ENCODE measurements at regions not wholly inside any gene's neighbourhood (a gene's known extent, or its start where the extent isn't known, plus 50 kb on each side); places are given as distances from the start of the nearest gene placed in this dataset.
"Not testable (repeated sequence)": the region's sequence is repeated elsewhere in the genome, so short reads cannot be mapped to it uniquely, and the experiment has no call there.

DNA sequence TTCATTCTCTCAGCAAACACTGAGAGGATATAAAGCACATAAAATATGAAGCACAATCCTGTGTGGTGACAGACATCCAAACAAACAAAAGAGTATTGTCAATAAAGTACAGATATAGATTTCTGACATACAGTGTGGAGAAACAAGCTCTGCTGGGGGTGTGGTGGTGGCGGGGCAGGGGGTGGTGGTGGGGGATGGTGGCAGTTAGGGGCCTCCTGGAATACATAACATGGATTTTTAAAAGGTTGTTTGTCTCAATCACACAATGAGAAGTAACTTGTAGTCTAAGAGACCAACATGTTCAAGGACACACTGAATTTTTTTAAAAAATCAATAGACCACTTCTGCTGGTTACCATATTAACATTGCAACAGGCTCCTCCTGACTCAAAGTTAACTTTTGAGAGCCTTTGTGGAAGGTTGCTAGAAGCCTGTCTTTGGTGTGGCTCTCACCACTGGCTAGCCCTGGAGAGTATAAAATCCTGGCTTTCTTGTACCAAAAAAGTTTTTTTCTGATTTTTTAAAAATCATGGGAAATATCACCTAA lies 1197.4 kb downstream of the SUCLG1 start:
- no peak for DNase-seq (ENCODE audit: low spot score)

DNA sequence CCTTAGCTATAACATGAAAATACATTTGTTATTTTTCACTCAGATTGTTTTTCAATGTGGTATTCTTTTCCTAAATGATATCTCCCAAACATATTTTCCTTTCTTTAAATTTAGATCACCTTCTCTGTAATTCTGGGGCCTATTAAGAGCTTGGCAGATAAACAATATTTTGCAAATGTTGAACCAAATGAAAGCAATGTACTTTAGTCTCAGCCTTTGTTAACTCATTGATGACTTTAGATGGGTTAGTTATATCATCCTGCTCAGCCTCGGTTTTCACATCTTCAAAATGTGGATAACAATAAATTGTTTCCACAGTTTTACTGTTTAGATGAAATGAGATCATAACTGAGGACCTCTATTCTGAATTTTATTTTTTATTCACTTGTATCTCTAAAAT lies 1205.2 kb downstream of the SUCLG1 start:
- DNase-seq (ENCODE audit: low spot score) = no peak

DNA sequence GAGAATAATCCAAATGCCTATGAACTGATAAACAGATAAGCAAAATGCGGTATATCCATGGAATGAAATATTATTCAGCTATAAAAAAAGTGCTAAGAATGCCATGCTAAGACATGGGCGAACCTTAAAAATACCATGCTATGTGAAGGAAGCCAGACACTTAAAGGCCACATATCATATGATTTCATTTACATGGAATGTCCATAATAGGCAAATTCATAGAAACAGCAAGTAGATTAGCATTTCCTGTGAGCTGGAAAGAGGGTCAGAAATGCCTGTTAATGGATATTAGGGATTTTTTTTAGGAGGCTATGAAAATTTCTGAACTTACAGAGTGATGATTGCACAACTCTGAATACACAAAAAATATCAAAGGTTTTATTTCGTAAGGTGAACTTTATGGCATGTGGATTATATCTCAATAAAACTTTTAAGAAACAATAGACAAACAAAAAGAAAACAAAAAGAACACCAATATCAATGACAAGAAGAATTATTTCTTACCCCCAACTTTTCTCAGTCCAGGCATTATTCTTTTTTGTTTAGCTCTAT lies 1207.7 kb downstream of the SUCLG1 start:
- no peak for DNase-seq (ENCODE audit: low spot score)

DNA sequence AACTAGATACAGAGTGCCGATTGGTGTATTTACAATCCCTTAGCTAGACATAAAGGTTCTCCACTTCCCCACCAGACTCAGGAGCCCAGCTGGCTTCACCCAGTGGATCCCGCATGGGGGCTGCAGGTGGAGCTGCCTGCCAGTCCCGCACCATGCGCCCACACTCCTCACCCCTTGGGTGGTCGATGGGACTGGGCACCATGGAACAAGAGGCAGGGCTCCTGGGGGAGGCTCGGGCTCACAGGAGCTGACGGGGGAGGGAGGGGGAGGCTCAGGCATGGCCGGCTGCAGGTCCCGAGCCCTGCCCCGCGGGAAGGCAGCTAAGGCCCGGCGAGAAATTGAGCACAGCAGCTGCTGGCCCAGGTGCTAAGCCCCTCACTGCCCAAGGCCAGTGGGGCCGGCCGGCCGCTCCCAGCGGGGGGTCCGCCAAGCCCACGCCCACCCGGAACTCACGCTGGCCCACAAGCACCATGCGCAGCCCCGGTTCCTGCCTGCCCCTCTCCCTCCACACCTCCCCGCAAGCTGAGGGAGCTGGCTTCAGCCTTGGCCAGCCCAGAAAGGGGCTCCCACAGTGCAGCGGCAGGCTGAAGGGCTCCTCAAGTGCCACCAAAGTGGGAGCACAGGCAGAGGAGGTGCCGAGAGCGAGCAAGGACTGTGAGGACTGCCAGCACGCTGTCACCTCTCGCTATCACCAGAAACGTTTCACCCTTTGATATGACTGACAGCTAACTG lies 1213.1 kb downstream of the SUCLG1 start:
- DNase-seq (ENCODE audit: low spot score) = not testable (repeated sequence)

DNA sequence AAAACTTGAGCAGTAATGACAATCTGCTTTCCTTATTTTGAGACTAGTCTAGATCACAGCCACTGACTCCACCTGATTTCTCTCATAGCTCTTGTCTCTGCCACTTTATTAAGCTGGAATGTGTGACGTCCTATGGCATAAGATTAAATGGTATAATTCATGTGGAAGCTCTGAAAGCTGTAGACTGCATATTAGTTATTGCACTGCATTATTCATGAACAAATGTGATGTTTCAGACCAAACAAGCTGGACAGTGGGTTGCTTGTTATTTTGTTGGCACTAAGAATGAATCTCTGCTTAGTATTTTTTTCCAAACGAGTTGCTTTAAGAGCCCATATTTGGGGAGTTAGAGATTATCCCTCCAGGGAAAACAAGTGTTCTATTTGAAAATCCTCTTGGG lies 1218.5 kb downstream of the SUCLG1 start:
- DNase-seq (ENCODE audit: low spot score) = peak; percentile 21

DNA sequence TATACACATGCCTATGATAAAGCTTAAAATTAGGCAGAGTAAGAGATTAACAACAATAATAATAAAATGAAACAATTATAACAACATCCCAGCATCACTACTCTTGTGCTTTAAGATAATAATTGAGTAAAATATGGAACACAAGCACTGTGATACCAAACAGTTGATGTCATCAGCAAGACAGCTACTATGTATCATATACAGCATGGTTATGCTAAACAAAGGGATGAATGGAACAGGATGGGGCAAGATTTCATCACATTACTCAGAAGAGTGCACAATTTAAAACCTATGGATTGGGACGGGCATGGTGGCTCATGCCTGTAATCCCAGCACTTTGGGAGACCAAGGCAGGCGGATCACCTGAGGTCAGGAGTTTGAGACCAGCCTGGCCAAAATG lies 1221.0 kb downstream of the SUCLG1 start:
- DNase-seq (ENCODE audit: low spot score) = no peak

DNA sequence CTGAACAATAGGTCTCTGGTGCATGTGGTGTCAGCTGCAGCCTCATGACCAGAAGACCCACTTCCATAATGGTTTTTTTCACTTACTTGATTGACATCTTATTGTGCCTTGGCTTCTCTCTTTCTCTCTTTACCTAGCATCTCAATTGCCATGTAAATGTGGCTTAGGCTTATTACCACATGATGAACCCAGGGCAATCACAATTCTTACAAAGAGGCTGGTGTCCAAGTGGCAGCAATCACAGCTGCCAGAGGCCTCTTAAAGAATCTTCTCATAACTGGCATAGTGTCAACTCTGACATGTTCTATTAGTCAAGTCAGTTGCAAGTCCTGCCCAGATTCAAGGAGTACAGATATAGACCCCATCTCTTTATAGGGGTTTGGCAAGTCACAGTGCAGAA lies 1224.8 kb downstream of the SUCLG1 start:
- no peak for DNase-seq (ENCODE audit: low spot score)

DNA sequence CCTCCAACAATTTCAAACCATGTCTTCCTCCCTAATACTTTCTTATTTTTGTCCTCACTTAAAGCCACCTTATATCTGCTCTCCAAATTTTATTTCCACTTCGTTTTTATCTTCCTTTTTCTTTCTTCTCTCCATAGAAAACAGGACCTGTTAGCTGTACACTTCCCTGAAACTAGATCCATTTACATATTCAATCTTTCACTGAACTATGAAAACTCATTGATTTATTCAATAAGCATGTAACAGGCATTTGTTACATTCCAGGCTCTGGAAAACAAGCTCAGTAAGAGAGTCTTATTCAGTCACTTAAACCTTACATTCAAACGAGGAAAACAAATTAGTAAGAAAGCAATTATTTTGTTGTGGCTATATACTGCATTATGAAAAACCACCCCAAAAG lies 1225.3 kb downstream of the SUCLG1 start:
- no peak for DNase-seq (ENCODE audit: low spot score)

DNA sequence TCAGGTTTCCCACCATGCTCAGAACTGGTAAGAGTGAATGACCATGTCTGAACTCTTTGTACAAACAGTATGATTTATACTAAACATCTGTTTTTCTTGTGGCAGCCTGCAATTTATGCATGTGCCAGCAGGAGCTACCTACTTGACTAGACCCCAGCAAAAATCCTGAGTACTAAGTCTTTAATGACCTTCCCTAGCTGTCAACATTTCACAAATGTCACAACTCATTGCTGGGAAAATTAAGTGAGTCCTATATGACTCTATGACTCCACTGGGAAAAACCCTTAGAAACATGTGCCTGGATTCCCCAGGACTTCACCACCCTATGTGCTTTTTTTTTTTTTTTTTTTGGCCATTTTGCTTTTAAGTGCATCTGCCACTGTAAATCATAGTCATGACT lies 1225.8 kb downstream of the SUCLG1 start:
- no peak for DNase-seq (ENCODE audit: low spot score)

DNA sequence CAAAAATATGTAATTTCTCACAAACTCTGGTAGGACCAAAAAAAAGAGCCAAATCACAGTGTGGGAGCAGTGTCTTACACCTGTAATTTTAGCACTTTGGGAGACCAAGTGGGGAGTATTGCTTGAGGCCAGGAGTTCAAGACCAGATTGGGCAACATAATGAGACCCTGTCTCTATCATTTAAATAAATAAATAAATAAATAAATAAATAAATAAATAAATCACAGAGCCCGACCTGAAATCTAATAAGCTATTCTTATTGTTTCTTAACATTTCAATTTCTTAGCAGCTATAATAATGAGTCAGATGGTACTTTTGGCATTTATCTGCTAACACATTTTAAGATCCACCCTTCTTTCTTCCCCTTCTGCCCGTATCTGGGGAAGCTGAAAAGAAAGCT lies 1229.6 kb downstream of the SUCLG1 start:
- no peak for DNase-seq (ENCODE audit: low spot score)

DNA sequence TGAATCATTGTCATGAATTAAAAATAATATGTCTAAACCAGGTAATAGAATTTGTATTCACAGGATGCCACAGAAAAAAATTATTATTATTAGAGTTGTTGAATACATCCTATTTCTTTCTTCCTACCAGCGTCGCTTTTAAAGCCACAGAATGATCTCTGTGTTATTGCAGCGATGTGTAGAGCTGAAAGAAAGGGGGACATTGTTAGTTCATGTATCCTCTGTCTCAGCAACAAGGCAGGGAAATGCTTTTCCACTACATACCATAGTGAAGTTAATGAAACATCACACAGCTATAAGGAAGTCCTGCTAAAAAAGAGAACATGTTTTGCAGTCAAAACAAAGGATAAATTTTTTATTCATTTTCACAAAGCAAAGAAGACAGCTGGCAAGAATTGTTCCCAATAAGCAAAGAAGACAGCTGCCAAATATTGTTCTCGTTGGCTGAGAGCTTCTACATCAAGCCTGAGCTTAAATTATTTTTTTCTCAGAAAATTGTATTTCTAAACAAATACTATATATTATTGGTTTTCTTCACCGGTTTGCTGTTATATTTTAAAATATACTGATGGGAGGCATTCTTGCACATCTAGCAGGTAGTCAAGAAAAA lies 1234.4 kb downstream of the SUCLG1 start:
- peak; percentile 59 for DNase-seq (ENCODE audit: low spot score)

DNA sequence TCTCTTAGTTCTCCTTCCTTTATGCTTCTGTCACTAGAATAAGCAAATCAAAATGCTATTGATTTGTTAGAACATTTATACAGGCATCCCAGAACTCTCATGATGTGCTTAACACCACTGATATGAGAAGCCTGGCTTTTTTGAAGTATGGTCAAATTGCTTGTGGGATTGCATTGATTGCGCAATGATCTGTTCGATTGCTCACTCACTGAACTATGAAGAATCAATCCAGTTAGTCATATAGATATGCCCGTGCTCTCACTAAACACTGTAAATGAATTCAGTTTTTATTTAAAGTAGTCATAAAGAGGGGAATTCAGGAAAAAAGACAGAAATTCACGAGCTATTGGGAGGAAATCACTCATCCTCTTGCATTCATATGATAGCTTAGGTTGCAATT lies 1237.8 kb downstream of the SUCLG1 start:
- DNase-seq (ENCODE audit: low spot score) = no peak

DNA sequence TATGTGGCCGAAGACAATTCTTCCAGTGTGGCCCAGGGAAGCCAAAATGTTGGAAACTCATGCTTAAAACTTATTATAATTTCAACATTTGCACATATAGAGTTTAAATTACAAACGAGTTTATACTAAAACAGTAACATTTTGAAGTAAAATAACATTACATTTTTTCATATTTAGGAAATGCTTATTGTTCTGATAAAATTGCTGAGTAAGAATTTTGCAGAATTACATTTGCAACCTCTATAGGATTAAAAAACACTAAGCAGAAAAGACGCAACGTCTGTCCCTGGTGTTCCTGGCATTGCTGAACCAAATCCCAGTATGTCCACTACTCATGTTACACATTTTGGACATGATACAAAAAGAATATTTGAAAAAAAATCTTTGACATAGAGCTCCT lies 1241.2 kb downstream of the SUCLG1 start:
- DNase-seq (ENCODE audit: low spot score) = no peak

DNA sequence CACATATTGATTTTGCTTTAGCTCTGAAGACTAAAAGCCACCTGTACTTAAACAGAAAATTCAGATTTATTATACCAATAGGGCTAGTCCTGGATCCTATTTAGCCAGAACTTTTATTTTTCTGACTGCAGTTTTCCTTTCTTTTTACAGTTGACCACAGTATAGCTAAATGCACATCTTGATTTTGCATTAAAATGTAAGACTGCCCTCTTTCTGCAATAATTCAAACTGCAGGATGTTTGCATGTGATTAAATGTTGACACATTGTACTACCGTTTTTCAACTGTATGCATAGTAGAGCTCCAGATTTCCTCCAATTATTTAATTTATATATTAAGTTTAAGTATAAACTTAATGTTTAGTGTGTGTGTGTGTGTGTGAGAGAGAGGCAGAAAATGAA lies 1262.9 kb downstream of the SUCLG1 start:
- DNase-seq (ENCODE audit: low spot score) = peak; percentile 24

DNA sequence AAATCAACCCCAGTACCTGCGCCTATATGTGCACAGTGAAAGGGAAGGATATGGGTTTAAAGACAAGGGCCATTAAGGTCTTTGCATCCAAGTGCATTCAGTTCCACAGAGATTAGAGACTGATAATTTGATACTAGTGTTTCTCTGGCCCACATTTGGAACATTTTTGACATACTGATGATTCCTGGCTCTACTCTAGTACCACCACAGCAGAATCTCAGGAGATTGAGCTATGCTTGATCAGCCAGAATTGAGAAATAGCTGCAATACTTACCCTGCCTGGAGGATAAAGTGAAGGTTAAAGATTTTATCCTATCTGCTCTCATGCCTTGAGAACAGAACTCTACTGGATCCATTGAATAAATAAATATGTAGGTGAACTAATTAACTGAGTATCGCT lies 1267.8 kb downstream of the SUCLG1 start:
- DNase-seq (ENCODE audit: low spot score) = no peak

DNA sequence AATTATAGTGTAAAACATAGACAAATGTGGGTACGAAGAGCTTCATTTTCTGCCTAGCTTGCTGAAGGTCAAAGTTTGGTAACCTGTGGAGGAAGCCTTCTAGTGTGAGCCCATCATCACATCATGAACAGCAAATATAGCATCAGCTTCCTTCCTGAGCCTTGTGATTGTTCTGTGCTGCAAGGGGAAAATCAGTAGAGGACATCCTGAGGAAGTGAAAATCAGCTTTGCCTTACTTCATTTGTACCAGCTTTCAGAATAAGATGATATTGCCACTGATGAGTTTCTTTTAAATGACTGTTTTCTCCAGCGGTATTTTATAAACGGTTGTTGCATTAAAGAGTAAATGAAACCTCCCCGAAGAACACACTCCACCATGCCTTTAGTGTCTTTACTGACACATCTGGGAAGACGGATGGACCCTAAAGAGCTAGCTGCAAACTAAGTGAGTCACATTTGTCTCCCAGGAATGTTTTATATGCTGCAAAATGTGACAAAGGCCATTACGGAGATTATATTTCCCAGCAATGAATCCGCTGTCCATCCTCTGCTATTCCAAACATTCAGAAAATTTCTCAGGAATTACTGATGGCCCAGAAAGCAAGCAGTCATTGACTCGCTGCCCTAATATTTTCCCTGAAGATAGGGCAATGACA lies 1272.8 kb downstream of the SUCLG1 start:
- DNase-seq (ENCODE audit: low spot score) = no peak

DNA sequence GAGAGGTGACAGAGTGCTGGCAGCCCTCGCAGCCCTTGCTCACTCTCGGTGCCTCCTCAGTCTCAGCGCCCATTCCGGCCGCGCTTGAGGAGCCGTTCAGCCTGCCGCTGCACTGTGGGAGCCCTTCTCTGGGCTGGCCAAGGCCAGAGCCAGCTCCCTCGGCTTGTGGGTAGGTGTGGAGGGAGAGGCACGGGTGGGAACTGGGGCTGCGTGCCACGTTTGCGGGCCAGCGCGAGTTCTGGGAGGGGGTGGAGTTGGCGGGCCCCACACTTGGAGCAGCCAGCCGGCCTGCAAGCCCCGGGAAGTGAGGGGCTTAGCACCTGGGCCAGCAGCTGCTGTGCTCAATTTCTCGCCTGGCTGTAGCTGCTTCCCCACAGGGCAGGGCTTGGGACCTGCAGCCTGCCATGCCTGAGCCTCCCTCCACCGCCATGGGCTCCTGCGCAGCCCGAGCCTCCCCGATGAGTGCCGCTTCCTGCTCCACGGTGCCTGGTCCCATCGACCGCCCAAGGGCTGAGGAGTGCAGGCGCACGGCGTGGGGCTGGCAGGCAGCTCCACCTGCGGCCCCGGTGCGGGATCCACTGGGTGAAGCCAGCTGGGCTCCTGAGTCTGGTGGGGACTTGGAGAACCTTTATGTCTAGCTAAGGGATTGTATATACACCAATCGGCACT lies 1278.1 kb downstream of the SUCLG1 start:
- not testable (repeated sequence) for DNase-seq (ENCODE audit: low spot score)

DNA sequence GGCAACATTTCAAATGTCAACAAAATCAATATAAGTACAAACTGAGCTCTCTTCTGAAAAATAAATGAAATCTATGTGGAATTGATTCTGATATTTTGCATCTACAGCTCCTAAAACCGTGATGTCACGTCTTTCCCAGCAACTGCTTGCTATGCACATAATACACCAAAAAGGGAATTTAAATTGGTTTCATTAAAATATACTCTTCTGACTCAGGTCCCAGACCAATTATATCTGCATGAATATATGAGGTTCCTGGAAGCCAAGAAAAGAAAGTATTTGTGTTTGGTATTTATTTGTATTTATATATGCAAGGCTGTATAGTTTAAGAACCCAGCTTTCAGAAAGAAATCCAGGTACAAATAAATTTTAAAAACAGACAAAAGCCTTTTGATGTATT lies 1282.5 kb downstream of the SUCLG1 start:
- DNase-seq (ENCODE audit: low spot score) = no peak

DNA sequence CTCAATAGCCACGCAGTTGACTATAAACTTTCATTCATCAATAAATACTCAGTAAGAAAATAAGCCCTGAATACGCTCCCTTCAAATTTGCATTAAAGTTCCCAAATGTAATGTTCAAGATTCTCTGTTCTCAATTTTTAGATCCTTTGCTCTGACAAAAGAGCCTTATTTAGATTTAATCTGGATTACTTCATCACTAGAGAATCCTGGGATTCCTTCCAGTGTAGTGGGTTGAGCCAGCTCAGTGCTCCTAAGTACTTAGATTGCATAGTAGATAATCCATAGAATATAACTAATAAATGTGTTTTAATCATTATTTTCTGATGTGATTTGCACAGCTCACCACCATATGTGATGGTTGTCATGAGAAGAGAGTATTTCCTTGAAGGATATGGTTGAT lies 1286.2 kb downstream of the SUCLG1 start:
- no peak for DNase-seq (ENCODE audit: low spot score)

DNA sequence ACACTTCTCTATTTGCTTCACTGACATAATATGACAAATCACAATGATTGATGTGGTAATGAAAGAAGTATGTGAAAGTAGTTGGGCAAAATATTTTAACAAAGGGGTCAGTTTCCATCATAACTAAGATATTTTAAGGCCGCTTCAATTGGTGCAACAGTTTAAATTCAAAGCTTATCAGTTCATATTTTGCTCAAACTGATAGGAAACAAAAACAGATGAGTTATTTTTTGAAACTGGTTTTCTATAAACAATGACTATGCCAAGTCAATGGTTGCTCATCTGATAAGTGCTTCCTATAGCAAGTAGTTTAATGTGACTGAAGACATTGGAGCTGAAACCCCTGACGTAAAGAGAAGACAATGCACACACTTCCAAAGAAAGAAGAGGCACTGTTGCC lies 1290.7 kb downstream of the SUCLG1 start:
- DNase-seq (ENCODE audit: low spot score) = no peak

DNA sequence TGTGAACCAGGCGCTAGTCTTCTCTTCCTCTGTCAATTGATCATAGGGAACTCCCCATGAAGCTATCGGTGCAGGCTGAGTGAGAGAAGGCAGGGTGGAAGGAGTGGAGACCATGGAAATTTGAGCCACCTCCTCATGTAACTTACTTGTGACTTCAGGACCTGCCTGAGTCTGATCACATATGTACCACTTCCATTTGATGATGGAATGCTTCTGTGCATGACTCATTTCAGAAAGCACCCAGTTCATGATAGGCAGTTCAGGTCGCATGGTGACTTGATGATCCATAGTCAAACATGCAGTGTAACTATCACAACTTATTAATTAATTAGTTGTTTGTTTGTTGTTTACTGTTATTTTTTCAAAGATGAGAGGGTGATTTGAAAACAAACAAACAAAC lies 1296.7 kb downstream of the SUCLG1 start:
- no peak for DNase-seq (ENCODE audit: low spot score)

DNA sequence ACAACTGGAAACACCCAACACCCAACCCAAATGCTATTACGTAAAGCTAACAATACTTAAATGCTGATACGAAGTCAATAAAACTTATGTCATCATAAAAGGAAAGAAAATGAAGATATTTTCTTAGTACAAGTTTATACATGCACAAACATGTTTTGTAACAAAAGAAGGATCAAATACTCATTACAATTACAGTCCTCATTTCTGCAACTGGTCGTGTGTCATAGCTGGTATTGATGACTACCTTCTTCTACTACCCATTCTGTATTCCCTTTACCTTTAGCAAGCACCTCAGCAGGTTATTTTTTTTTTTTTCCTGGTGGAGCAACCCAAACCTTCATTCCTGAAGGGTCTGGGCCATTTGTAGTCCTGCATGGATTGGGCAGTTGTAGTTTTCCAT lies 1298.5 kb downstream of the SUCLG1 start:
- no peak for DNase-seq (ENCODE audit: low spot score)

Measured in globus pallidus (tissue), 1 donor.